Neural cell (in vitro differentiated cells): ENCODE measurements at regions not wholly inside any gene's neighbourhood (a gene's known extent, or its start where the extent isn't known, plus 50 kb on each side); places are given as distances from the start of the nearest gene placed in this dataset.
"Not testable (repeated sequence)": the region's sequence is repeated elsewhere in the genome, so short reads cannot be mapped to it uniquely, and the experiment has no call there.

Experiments
- H2AFZ ChIP-seq: fragments of 200-600, 300-800 bp; sonication (generic), shearing (Covaris generic); 2 replicates; pipeline ENCODE4 v1.6.0; 2014; ENCODE audit warnings: low read depth, mild to moderate bottlenecking, antibody characterized with exemption, low read length, moderate library complexity
- H3F3A ChIP-seq: fragments of 200-600 bp; shearing (Covaris generic); 2 replicates; pipeline ENCODE4 v1.6.1; 2016; ENCODE audit warnings: mild to moderate bottlenecking, moderate library complexity, mixed read lengths, antibody characterized with exemption, low read length; ENCODE audit not compliant: insufficient read depth, poor library complexity, severe bottlenecking
- H3K27ac ChIP-seq: fragments of 200-600, 300-800 bp; sonication (generic), shearing (Covaris generic); 2 replicates; pipeline ENCODE4 v1.5.1; 2014; ENCODE audit warnings: mild to moderate bottlenecking, low read length, moderate library complexity
- H3K27me3 ChIP-seq: fragments of 300-800, 200-600 bp; sonication (generic), shearing (Covaris generic); 2 replicates; pipeline ENCODE4 v1.6.0; 2014; ENCODE audit warnings: mild to moderate bottlenecking, low read depth, low read length, moderate library complexity; ENCODE audit not compliant: insufficient read depth
- H3K36me3 ChIP-seq: fragments of 300-800, 200-600 bp; sonication (generic), shearing (Covaris generic); 2 replicates; pipeline ENCODE4 v1.5.1; 2014; ENCODE audit warnings: mild to moderate bottlenecking, antibody characterized with exemption, low read length, moderate library complexity; ENCODE audit not compliant: insufficient read depth
- H3K4me2 ChIP-seq: fragments of 300-800, 200-600 bp; sonication (generic), shearing (Covaris generic); 2 replicates; pipeline ENCODE4 v1.6.0; 2014; ENCODE audit warnings: mild to moderate bottlenecking, low read length
- H3K4me3 ChIP-seq: fragments of 300-800, 200-600 bp; sonication (generic), shearing (Covaris generic); 2 replicates; pipeline ENCODE4 v1.5.1; 2014; ENCODE audit warnings: mild to moderate bottlenecking, low read length, moderate library complexity
- H3K79me2 ChIP-seq: fragments of 200-600 bp; shearing (Covaris generic); replicated peaks from 2 replicates; pipeline ENCODE4 v1.6.0; 2014; ENCODE audit warnings: mild to moderate bottlenecking, low read length, moderate library complexity; ENCODE audit not compliant: insufficient read depth
- H3K9ac ChIP-seq: fragments of 300-800, 200-600 bp; sonication (generic), shearing (Covaris generic); 2 replicates; pipeline ENCODE4 v1.6.1; 2016; ENCODE audit warnings: mild to moderate bottlenecking, low read length, mixed read lengths
- H3K9me2 ChIP-seq: fragments of 200-600 bp; shearing (Covaris generic); 2 replicates; pipeline ENCODE4 v1.6.1; 2016; ENCODE audit warnings: mild to moderate bottlenecking, low read length, mixed read lengths; ENCODE audit not compliant: insufficient read depth
- H3K9me3 ChIP-seq: fragments of 200-600, 300-800 bp; sonication (generic), shearing (Covaris generic); 2 replicates; pipeline ENCODE4 v1.6.1; 2016; ENCODE audit warnings: mild to moderate bottlenecking, mixed run types, low read length, moderate library complexity, mixed read lengths
- H4K20me1 ChIP-seq: fragments of 200-600 bp; shearing (Covaris generic); 2 replicates; pipeline ENCODE4 v1.6.1; 2016; ENCODE audit warnings: mild to moderate bottlenecking, mixed run types; ENCODE audit not compliant: insufficient read depth
- CTCF ChIP-seq: fragments of 450-650 bp; IDR thresholded peaks from 2 replicates; pipeline ENCODE4 v1.5.1; 2014; ENCODE audit warnings: antibody characterized with exemption, mild to moderate bottlenecking, moderate library complexity; ENCODE audit not compliant: poor library complexity, severe bottlenecking
- EP300 ChIP-seq: fragments of 450-650 bp; conservative IDR thresholded peaks from 2 replicates; pipeline ENCODE4 v1.6.1; 2014; ENCODE audit warnings: antibody characterized with exemption, mild to moderate bottlenecking, moderate library complexity; ENCODE audit not compliant: poor library complexity, severe bottlenecking
- EZH2 ChIP-seq: fragments of 200-600, 300-800 bp; shearing (Covaris generic), sonication (generic); IDR thresholded peaks from 2 replicates; pipeline ENCODE4 v1.6.1; 2014; ENCODE audit warnings: antibody characterized with exemption, low read length, borderline replicate concordance, mild to moderate bottlenecking; ENCODE audit not compliant: insufficient read depth, poor library complexity, severe bottlenecking
- MXI1 ChIP-seq: fragments of 450-650 bp; conservative IDR thresholded peaks from 2 replicates; pipeline ENCODE4 v1.6.1; 2014; ENCODE audit warnings: antibody characterized with exemption, mild to moderate bottlenecking; ENCODE audit not compliant: poor library complexity, severe bottlenecking
- POLR2AphosphoS5 ChIP-seq: IDR thresholded peaks from 2 replicates; pipeline ENCODE4 v1.6.1; 2012
- RAD21 ChIP-seq: fragments of 450-650 bp; conservative IDR thresholded peaks from 2 replicates; pipeline ENCODE4 v1.6.1; 2014; ENCODE audit warnings: antibody characterized with exemption, mild to moderate bottlenecking, moderate library complexity
- SMC3 ChIP-seq: fragments of 450-650 bp; conservative IDR thresholded peaks from 2 replicates; pipeline ENCODE4 v1.6.1; 2014; ENCODE audit warnings: antibody characterized with exemption, mild to moderate bottlenecking, moderate library complexity; ENCODE audit not compliant: poor library complexity
- TAF1 ChIP-seq: IDR thresholded peaks from 2 replicates; pipeline ENCODE4 v1.6.1; 2012; ENCODE audit warnings: low read depth
- TF ChIP-seq, protein P1 (sequence below): IDR thresholded peaks from 2 replicates; pipeline ENCODE4 v1.6.1; 2012; ENCODE audit warnings: borderline replicate concordance

- H3K27ac ChIP-seq: no peak overlapping the region
- H3K9me2 ChIP-seq: no peaks in the 10 kb centered on the region
- H3K4me2 ChIP-seq: no peak overlapping the region
- H3K9ac ChIP-seq: no peak overlapping the region
- H3K27me3 ChIP-seq: no peaks in the 10 kb centered on the region
- H3K9me3 ChIP-seq: no peaks in the 10 kb centered on the region
- H3F3A ChIP-seq: peaks cover 3% of the 10 kb centered on the region
- no peak overlapping the region for H3K4me3 ChIP-seq
- H3K79me2 ChIP-seq: no peaks in the 10 kb centered on the region
- H4K20me1 ChIP-seq: no peaks in the 10 kb centered on the region
- H3K36me3 ChIP-seq: no peaks in the 10 kb centered on the region
- no peak for TF ChIP-seq EZH2
- no peak for TF ChIP-seq CTCF
- TF ChIP-seq TAF1: no peak
- TF ChIP-seq, protein P1, sequence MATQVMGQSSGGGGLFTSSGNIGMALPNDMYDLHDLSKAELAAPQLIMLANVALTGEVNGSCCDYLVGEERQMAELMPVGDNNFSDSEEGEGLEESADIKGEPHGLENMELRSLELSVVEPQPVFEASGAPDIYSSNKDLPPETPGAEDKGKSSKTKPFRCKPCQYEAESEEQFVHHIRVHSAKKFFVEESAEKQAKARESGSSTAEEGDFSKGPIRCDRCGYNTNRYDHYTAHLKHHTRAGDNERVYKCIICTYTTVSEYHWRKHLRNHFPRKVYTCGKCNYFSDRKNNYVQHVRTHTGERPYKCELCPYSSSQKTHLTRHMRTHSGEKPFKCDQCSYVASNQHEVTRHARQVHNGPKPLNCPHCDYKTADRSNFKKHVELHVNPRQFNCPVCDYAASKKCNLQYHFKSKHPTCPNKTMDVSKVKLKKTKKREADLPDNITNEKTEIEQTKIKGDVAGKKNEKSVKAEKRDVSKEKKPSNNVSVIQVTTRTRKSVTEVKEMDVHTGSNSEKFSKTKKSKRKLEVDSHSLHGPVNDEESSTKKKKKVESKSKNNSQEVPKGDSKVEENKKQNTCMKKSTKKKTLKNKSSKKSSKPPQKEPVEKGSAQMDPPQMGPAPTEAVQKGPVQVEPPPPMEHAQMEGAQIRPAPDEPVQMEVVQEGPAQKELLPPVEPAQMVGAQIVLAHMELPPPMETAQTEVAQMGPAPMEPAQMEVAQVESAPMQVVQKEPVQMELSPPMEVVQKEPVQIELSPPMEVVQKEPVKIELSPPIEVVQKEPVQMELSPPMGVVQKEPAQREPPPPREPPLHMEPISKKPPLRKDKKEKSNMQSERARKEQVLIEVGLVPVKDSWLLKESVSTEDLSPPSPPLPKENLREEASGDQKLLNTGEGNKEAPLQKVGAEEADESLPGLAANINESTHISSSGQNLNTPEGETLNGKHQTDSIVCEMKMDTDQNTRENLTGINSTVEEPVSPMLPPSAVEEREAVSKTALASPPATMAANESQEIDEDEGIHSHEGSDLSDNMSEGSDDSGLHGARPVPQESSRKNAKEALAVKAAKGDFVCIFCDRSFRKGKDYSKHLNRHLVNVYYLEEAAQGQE: no peak
- TF ChIP-seq EP300: no peak
- no peak for TF ChIP-seq RAD21
- no peak for TF ChIP-seq POLR2AphosphoS5
- no peak for TF ChIP-seq MXI1
- TF ChIP-seq SMC3: no peak
- H2AFZ ChIP-seq: no peak overlapping the region
Observed at GRCh38 chr18:56283316-56283715, 355.1 kb downstream of the TXNL1 start.

DNA sequence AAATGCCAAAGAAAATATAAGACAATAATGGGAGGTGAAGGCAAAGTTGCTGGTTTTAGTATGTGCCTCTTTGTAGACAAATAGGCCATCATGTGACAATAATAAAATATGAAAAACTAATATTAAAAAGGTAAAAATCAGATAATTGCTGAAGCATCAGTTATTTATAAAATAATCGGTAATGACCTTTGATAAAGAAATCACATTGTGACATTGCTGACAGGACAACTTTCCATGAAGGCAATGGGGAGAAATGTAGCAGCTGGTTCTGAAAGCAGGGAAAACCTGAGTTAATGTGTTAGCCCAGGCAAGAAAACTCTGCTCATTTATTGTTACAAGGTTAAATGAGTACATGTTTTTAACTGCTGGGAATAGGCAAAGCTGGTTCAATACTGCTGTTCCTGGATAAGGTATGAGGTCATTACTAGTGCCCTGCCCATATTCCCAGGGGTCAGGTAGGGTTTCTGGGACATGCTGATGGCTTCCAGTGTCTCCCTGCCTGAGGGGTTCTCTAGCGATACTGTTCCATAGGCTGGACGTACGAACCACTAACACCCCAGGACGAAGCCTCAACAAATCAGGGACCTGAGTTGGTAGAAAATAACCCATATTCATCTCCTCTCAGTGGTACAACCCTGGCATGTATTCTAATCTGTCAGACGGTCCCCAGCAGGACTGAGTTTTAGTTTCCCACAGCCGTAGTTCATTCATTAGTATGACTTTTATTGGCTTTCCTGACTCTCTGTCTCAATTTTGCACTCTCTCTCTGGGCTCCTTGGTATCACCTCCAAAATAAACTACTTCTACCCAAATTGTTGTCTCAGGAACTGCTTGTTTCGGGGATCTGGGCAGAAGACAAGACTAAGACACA lies 355.9 kb downstream of the TXNL1 start:
- H3K9me2 ChIP-seq: no peaks in the 10 kb centered on the region
- H2AFZ ChIP-seq: no peak overlapping the region
- H3K36me3 ChIP-seq: no peaks in the 10 kb centered on the region
- no peak for TF ChIP-seq EZH2
- no peak for TF ChIP-seq EP300
- TF ChIP-seq SMC3: no peak
- TF ChIP-seq POLR2AphosphoS5: no peak
- TF ChIP-seq RAD21: no peak
- TF ChIP-seq, protein P1: no peak
- no peak for TF ChIP-seq TAF1
- TF ChIP-seq CTCF: no peak
- no peak for TF ChIP-seq MXI1
- H4K20me1 ChIP-seq: no peaks in the 10 kb centered on the region
- H3K79me2 ChIP-seq: no peaks in the 10 kb centered on the region
- no peak overlapping the region for H3K9ac ChIP-seq
- H3K4me3 ChIP-seq: no peak overlapping the region
- H3K27ac ChIP-seq: no peak overlapping the region
- no peaks in the 10 kb centered on the region for H3K27me3 ChIP-seq
- H3K4me2 ChIP-seq: no peak overlapping the region
- H3F3A ChIP-seq: peaks cover 5% of the 10 kb centered on the region
- no peaks in the 10 kb centered on the region for H3K9me3 ChIP-seq

DNA sequence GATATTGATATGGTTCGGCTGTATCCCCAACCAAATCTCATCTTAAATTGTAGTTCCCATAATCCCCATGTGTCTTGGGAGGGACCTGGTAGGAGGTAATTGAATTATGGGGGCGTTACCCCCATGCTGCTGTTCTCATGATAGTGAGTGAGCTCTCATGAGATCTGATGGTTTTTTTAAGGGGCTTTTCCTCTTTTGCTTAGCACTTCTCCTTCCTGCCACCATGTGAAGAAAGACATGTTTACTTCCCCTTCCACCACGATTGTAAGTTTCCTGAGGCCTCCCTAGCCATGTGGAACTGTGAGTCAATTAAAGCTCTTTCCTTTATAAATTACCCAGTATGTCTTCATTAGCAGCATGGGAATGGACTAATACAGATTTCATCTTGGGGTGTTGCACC lies 358.6 kb downstream of the TXNL1 start:
- not testable (repeated sequence) for H3K9ac ChIP-seq, H3K36me3 ChIP-seq, H3K79me2 ChIP-seq, H3K27me3 ChIP-seq, H3K9me2 ChIP-seq, H4K20me1 ChIP-seq, H3K27ac ChIP-seq, H3K9me3 ChIP-seq, H2AFZ ChIP-seq, H3F3A ChIP-seq, H3K4me2 ChIP-seq, H3K4me3 ChIP-seq
